Central memory CD8-positive, alpha-beta T cell (primary cell): ENCODE measurements at regions not wholly inside any gene's neighbourhood (a gene's known extent, or its start where the extent isn't known, plus 50 kb on each side); places are given as distances from the start of the nearest gene placed in this dataset.

Source experiments
- ATAC-seq: fragments of 150-1000 bp; cut with Tn5 transposase; replicated peaks from 2 replicates; pipeline ENCODE4 v1.10.0; 2022; ENCODE audit warnings: mild to moderate bottlenecking, moderate FRiP score, moderate number of reproducible peaks; ENCODE audit not compliant: poor library complexity, severe bottlenecking; ENCODE audit errors: extremely low read depth
- DNase-seq, 2 donors: peaks; one replicate each; pipeline ENCODE4 v3.0.0; 2021; ENCODE audit warnings: low spot score in 2 of 2
- H3K27ac Mint-ChIP-seq: one replicate; pipeline ENCODE4 v1.8.0; 2022; ENCODE audit warnings: low read depth, mild to moderate bottlenecking, moderate library complexity, mixed read lengths
- H3K27me3 Mint-ChIP-seq: one replicate; pipeline ENCODE4 v1.8.0; 2022; ENCODE audit warnings: mixed read lengths
- H3K36me3 Mint-ChIP-seq: one replicate; pipeline ENCODE4 v1.8.0; 2022; ENCODE audit warnings: mild to moderate bottlenecking, moderate library complexity, mixed read lengths; ENCODE audit not compliant: insufficient read depth
- H3K4me1 Mint-ChIP-seq: one replicate; pipeline ENCODE4 v1.8.0; 2022; ENCODE audit warnings: mixed read lengths
- H3K4me3 Mint-ChIP-seq: one replicate; pipeline ENCODE4 v1.8.0; 2022; ENCODE audit warnings: mild to moderate bottlenecking, moderate library complexity, mixed read lengths
- H3K9me3 Mint-ChIP-seq: one replicate; pipeline ENCODE4 v1.8.0; 2022; ENCODE audit warnings: mixed read lengths

DNA sequence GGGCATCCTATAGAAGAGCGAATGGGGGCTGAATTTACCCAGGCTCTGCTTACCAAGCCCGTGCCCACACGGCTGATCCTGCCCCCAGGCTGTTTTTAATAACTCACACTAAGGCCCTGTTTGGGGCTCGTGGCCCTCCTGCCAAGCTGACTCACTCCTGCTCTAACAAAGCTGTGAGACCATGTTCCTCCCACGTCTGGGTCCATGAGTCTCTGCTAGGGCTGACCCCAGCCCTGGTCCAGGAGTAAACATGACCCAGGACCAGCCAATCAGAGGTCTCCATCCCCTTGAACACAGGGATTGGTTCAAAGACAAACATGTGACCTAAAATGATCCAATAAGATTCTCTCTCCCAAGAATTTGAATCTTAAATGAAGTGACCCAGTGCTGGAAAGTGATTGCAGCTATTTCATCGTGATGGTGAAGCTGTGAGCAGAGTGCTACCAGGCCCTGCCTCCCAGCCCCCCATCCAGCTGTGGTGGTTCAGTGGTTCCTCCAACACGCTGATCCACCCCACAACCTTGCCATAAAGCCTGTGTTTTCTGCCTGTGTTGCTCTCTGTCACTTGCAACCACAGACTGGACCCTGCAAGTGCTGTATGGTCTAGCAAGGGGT, 57.2 kb downstream of the C16orf82 start:
- no peaks in the 10 kb centered on the region for H3K4me1 Mint-ChIP-seq
- no peak overlapping the region for H3K4me3 Mint-ChIP-seq
- H3K27me3 Mint-ChIP-seq, result peaks cover 46% of the 10 kb centered on the region
- no peak for DNase-seq
- no peak for ATAC-seq
- no peaks in the 10 kb centered on the region for H3K9me3 Mint-ChIP-seq
- no peak overlapping the region for H3K27ac Mint-ChIP-seq
- no peaks in the 10 kb centered on the region for H3K36me3 Mint-ChIP-seq

DNA sequence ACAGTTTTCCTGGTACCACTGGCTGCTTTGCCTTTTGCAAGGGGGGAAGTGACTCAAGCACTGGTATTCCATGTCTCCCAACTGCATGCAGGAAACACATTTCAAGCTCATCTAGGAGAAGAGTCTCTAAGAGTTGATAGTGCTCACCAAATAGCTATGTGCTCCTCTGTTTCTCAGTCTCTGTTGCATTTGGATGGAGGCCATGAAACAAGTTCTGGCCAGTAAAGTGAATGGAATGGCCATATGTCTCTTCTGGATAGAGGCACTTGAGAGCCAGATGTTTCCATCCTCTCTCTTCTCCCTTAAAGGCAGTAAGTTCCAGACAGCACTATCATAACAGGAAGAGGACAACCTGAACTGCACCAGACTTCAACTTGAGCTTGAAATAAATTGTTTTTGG, 60.6 kb downstream of the C16orf82 start:
- Mint-ChIP-seq H3K4me1 (no peaks in the 10 kb centered on the region), H3K36me3 (no peaks in the 10 kb centered on the region), H3K27me3 (peaks cover 63% of the 10 kb centered on the region), H3K4me3 (no peak overlapping the region), H3K27ac (no peak overlapping the region), H3K9me3 (peaks cover 15% of the 10 kb centered on the region)
- no peak for ATAC-seq
- no peak for DNase-seq

DNA sequence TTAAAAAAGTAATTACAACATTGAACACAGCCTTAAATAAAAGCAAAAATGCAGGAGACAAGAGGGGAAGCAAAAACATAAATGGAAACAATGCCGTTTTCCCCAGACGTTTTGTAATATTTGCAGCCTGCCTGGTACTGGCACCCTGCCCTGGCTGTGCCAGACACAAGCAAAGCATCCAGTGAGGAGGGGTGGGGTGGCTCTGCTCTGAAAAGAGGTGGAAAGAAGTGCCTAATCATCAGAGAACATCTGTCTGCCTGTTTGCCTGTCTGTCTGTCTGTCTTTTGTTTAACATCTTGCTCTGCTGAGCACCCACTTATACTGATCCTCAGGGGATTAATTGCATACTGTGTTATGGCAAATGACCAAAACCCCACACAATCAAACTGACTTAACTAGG, 62.7 kb downstream of the C16orf82 start:
- H3K27me3 Mint-ChIP-seq, result peaks cover 64% of the 10 kb centered on the region

DNA sequence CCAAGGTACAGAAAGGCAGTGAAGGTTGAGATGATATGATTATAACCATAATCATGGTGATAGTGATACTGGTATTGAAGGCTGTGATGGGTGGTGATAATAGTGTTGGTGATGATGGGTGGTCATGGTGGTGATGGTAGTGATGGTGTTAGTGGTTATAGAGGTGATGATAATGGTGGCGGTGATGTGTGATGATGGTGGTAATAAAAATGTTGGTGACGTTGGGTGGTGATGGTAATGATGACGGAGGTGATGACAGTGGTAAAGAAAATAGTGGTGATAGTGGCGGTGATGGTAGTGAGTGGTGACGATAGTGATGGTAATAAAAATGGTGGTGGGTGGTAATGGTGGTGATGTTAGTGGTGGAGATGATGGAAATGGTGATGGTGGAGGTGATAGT, 65.1 kb upstream of the KDM8 start:
- Mint-ChIP-seq H3K9me3 (peaks cover 10% of the 10 kb centered on the region), H3K36me3 (peaks cover 13% of the 10 kb centered on the region), H3K4me1 (peaks cover 9% of the 10 kb centered on the region), H3K4me3 (peak overlapping the region; percentile 40), H3K27me3 (peaks cover 41% of the 10 kb centered on the region), H3K27ac (peak overlapping the region; percentile 86)
- ATAC-seq (no peak), DNase-seq (no peak)

More for the DNA sequence above, 62.7 kb downstream of the C16orf82 start:
- DNase-seq, result no peak
- H3K4me3 Mint-ChIP-seq, result no peak overlapping the region
- no peaks in the 10 kb centered on the region for H3K36me3 Mint-ChIP-seq
- H3K9me3 Mint-ChIP-seq, result peaks cover 15% of the 10 kb centered on the region
- ATAC-seq, result no peak
- no peak overlapping the region for H3K27ac Mint-ChIP-seq
- no peaks in the 10 kb centered on the region for H3K4me1 Mint-ChIP-seq

DNA sequence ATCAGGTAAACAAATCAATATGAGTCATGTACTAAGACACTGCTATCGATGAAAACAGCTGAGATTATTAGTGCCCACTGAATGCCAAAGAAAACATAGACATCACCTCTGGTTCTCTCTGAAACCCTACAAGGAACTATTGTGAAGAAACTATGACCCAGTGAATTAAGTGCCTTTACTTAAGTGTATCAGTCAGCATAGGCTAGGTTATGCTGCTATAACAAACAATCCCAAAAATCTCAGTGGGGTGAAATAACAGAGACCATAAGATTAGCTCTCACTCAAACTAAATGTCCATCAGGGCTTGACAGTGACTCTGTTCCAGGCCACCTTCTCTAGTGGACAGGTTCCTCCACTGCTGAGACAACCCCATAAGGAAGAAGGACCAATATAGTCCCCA, 57.7 kb upstream of the KDM8 start:
- ATAC-seq, result no peak
- no peaks in the 10 kb centered on the region for H3K9me3 Mint-ChIP-seq
- H3K27ac Mint-ChIP-seq, result no peak overlapping the region
- no peak for DNase-seq
- H3K36me3 Mint-ChIP-seq, result peaks cover 1% of the 10 kb centered on the region
- H3K4me1 Mint-ChIP-seq, result no peaks in the 10 kb centered on the region
- no peak overlapping the region for H3K4me3 Mint-ChIP-seq
- H3K27me3 Mint-ChIP-seq, result peaks cover 51% of the 10 kb centered on the region

DNA sequence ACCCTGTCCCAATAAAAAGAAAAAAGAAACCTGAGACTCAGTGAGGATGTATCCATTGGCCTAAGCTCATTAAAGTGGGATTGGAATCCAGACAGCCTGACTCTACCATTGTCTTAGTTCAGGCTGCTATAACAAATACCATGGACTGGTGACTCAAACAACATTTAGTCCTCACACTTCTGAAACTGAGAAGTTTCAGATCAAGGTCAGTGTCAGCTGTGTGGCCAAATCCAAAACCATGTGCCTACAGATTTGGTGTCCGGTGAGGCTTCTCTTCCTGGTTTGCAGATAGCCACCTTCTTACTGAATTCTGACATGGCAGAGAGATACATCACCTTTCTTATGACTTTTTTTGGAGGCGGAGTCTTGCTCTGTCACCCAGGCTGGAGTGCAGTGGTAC, 53.3 kb upstream of the KDM8 start:
- no peak overlapping the region for H3K27ac Mint-ChIP-seq

DNA sequence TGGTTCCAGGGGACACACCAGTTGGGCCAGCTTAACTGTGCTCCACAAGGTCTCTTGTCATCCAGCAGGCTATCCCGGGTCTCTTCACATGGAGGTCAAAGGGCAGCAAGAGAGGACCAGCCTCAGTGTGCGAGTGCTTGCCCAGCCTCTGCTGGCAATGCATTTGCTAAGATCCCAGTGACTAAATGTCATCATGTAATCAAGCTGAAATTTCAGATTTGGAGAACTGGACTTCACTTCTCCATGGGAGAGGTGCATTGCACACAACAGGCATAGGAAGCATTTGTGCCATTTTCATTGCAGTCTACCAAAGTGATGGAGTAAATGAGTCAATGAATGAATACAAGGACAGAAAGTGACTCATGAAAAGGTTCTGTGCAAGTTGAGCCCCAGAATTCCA, 51.2 kb upstream of the KDM8 start:
- no peak overlapping the region for H3K27ac Mint-ChIP-seq
- H3K4me3 Mint-ChIP-seq, result no peak overlapping the region
- peaks cover 6% of the 10 kb centered on the region for H3K4me1 Mint-ChIP-seq
- peaks cover 5% of the 10 kb centered on the region for H3K27me3 Mint-ChIP-seq
- no peaks in the 10 kb centered on the region for H3K9me3 Mint-ChIP-seq
- ATAC-seq (no peak), DNase-seq (no peak)
- peaks cover 2% of the 10 kb centered on the region for H3K36me3 Mint-ChIP-seq

More for the DNA sequence above, 53.3 kb upstream of the KDM8 start:
- peaks cover 26% of the 10 kb centered on the region for H3K27me3 Mint-ChIP-seq
- H3K9me3 Mint-ChIP-seq, result no peaks in the 10 kb centered on the region
- H3K4me3 Mint-ChIP-seq, result no peak overlapping the region
- H3K36me3 Mint-ChIP-seq, result peaks cover 3% of the 10 kb centered on the region
- DNase-seq, result no peak
- ATAC-seq, result no peak
- peaks cover 3% of the 10 kb centered on the region for H3K4me1 Mint-ChIP-seq

DNA sequence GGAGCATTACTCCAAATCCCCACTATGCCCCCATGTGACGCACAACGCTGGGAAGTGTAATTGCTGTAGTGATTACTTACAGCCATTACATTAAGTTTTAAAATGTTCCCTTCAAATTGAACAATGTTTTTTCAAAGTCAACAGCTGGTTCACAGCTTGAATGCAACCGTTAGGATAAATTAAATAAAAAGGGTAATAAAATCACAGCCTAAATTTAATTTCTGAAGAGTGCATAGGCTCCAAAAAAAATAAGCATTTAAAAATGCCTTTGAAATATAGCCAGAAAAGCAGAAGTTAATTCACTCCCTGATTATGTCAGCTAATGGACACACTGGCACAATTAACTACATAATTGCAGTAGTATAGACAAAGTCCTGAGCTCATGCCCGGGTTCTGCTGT, 50.5 kb upstream of the KDM8 start:
- no peak for ATAC-seq
- no peak for DNase-seq
- Mint-ChIP-seq H3K4me1 (peaks cover 6% of the 10 kb centered on the region), H3K27me3 (no peaks in the 10 kb centered on the region), H3K9me3 (no peaks in the 10 kb centered on the region), H3K27ac (no peak overlapping the region), H3K4me3 (no peak overlapping the region), H3K36me3 (peaks cover 2% of the 10 kb centered on the region)
